Memory B cell (primary cell): ENCODE measurements at regions not wholly inside any gene's neighbourhood (a gene's known extent, or its start where the extent isn't known, plus 50 kb on each side); places are given as distances from the start of the nearest gene placed in this dataset.

Source experiments
- ATAC-seq: fragments of 150-1000 bp; cut with Tn5 transposase; 2 replicates; pipeline ENCODE4 v1.10.0; 2021; ENCODE audit warnings: low read depth, mild to moderate bottlenecking, moderate library complexity
- DNase-seq, 2 donors: peaks; one replicate each; pipeline ENCODE4 v3.0.0; 2022; ENCODE audit warnings: low spot score in 2 of 2
- H3K27ac Mint-ChIP-seq: one replicate; pipeline ENCODE4 v1.8.0; 2022; ENCODE audit warnings: mild to moderate bottlenecking, moderate library complexity, mixed read lengths
- H3K27me3 Mint-ChIP-seq: one replicate; pipeline ENCODE4 v1.8.0; 2022; ENCODE audit warnings: mixed read lengths
- H3K36me3 Mint-ChIP-seq: one replicate; pipeline ENCODE4 v1.8.0; 2022; ENCODE audit warnings: mild to moderate bottlenecking, mixed read lengths
- H3K4me1 Mint-ChIP-seq: one replicate; pipeline ENCODE4 v1.8.0; 2022; ENCODE audit warnings: mixed read lengths
- H3K4me3 Mint-ChIP-seq: one replicate; pipeline ENCODE4 v1.8.0; 2022; ENCODE audit warnings: mild to moderate bottlenecking, moderate library complexity, mixed read lengths
- H3K9me3 Mint-ChIP-seq: one replicate; pipeline ENCODE4 v1.8.0; 2022; ENCODE audit warnings: mixed read lengths

- ATAC-seq, result no peak
- no peak for DNase-seq
Measured at GRCh38 chr12:28946361-28946760, 202.7 kb upstream of the FAR2 start.

GRCh38 chr12:28948685-28949084, 200.4 kb upstream of the FAR2 start:
- H3K36me3 Mint-ChIP-seq, result no peaks in the 10 kb centered on the region
- H3K4me3 Mint-ChIP-seq, result no peak overlapping the region
- no peak for DNase-seq
- ATAC-seq, result no peak
- no peaks in the 10 kb centered on the region for H3K4me1 Mint-ChIP-seq
- no peaks in the 10 kb centered on the region for H3K27me3 Mint-ChIP-seq
- H3K9me3 Mint-ChIP-seq, result peaks cover 9% of the 10 kb centered on the region
- H3K27ac Mint-ChIP-seq, result no peak overlapping the region

More at GRCh38 chr12:28946361-28946760, 202.7 kb upstream of the FAR2 start:
- no peak overlapping the region for H3K27ac Mint-ChIP-seq
- peaks cover 8% of the 10 kb centered on the region for H3K9me3 Mint-ChIP-seq
- H3K27me3 Mint-ChIP-seq, result no peaks in the 10 kb centered on the region
- no peak overlapping the region for H3K4me3 Mint-ChIP-seq
- no peaks in the 10 kb centered on the region for H3K36me3 Mint-ChIP-seq
- H3K4me1 Mint-ChIP-seq, result no peaks in the 10 kb centered on the region

- Mint-ChIP-seq H3K4me3 (no peak overlapping the region), H3K27me3 (no peaks in the 10 kb centered on the region)
- no peak for ATAC-seq
Measured at GRCh38 chr12:28949184-28949583, 199.9 kb upstream of the FAR2 start.

GRCh38 chr12:28950049-28950448, 199.0 kb upstream of the FAR2 start:
- no peak for ATAC-seq
- H3K27ac Mint-ChIP-seq, result no peak overlapping the region
- H3K4me1 Mint-ChIP-seq, result no peaks in the 10 kb centered on the region
- H3K27me3 Mint-ChIP-seq, result no peaks in the 10 kb centered on the region
- DNase-seq, result no peak
- H3K36me3 Mint-ChIP-seq, result no peaks in the 10 kb centered on the region
- peaks cover 5% of the 10 kb centered on the region for H3K9me3 Mint-ChIP-seq
- no peak overlapping the region for H3K4me3 Mint-ChIP-seq

More at GRCh38 chr12:28949184-28949583, 199.9 kb upstream of the FAR2 start:
- no peak for DNase-seq
- no peak overlapping the region for H3K27ac Mint-ChIP-seq
- no peaks in the 10 kb centered on the region for H3K36me3 Mint-ChIP-seq
- H3K4me1 Mint-ChIP-seq, result no peaks in the 10 kb centered on the region
- peaks cover 5% of the 10 kb centered on the region for H3K9me3 Mint-ChIP-seq

GRCh38 chr12:28951935-28952334, 197.1 kb upstream of the FAR2 start:
- no peak for DNase-seq
- H3K9me3 Mint-ChIP-seq, result peaks cover 5% of the 10 kb centered on the region

GRCh38 chr12:28954333-28954732, 194.7 kb upstream of the FAR2 start:
- H3K27ac Mint-ChIP-seq, result no peak overlapping the region
- no peak for DNase-seq
- H3K4me1 Mint-ChIP-seq, result no peaks in the 10 kb centered on the region
- H3K9me3 Mint-ChIP-seq, result peaks cover 5% of the 10 kb centered on the region
- H3K36me3 Mint-ChIP-seq, result no peaks in the 10 kb centered on the region
- ATAC-seq, result no peak
- no peaks in the 10 kb centered on the region for H3K27me3 Mint-ChIP-seq
- no peak overlapping the region for H3K4me3 Mint-ChIP-seq

More at GRCh38 chr12:28951935-28952334, 197.1 kb upstream of the FAR2 start:
- Mint-ChIP-seq H3K27me3 (no peaks in the 10 kb centered on the region), H3K4me3 (no peak overlapping the region), H3K4me1 (no peaks in the 10 kb centered on the region), H3K27ac (no peak overlapping the region), H3K36me3 (no peaks in the 10 kb centered on the region)
- ATAC-seq, result no peak

- H3K9me3 Mint-ChIP-seq, result peaks cover 8% of the 10 kb centered on the region
- no peaks in the 10 kb centered on the region for H3K36me3 Mint-ChIP-seq
- no peak overlapping the region for H3K27ac Mint-ChIP-seq
- ATAC-seq (no peak), DNase-seq (no peak)
- no peaks in the 10 kb centered on the region for H3K4me1 Mint-ChIP-seq
- H3K27me3 Mint-ChIP-seq, result no peaks in the 10 kb centered on the region
- no peak overlapping the region for H3K4me3 Mint-ChIP-seq
Measured at GRCh38 chr12:28955491-28955890, 193.6 kb upstream of the FAR2 start.

GRCh38 chr12:28955931-28956330, 193.1 kb upstream of the FAR2 start:
- H3K4me1 Mint-ChIP-seq, result no peaks in the 10 kb centered on the region
- DNase-seq, result no peak
- no peak overlapping the region for H3K4me3 Mint-ChIP-seq
- H3K9me3 Mint-ChIP-seq, result peaks cover 4% of the 10 kb centered on the region
- no peak for ATAC-seq
- H3K36me3 Mint-ChIP-seq, result no peaks in the 10 kb centered on the region
- H3K27ac Mint-ChIP-seq, result no peak overlapping the region
- no peaks in the 10 kb centered on the region for H3K27me3 Mint-ChIP-seq

GRCh38 chr12:28958553-28959195, 190.4 kb upstream of the FAR2 start:
- ATAC-seq (no peak), DNase-seq (no peak)
- no peak overlapping the region for H3K4me3 Mint-ChIP-seq
- no peaks in the 10 kb centered on the region for H3K27me3 Mint-ChIP-seq
- H3K9me3 Mint-ChIP-seq, result peaks cover 3% of the 10 kb centered on the region
- no peaks in the 10 kb centered on the region for H3K4me1 Mint-ChIP-seq
- no peaks in the 10 kb centered on the region for H3K36me3 Mint-ChIP-seq
- H3K27ac Mint-ChIP-seq, result no peak overlapping the region

- no peak overlapping the region for H3K27ac Mint-ChIP-seq
- H3K27me3 Mint-ChIP-seq, result no peaks in the 10 kb centered on the region
- no peak overlapping the region for H3K4me3 Mint-ChIP-seq
- peaks cover 3% of the 10 kb centered on the region for H3K9me3 Mint-ChIP-seq
- no peaks in the 10 kb centered on the region for H3K36me3 Mint-ChIP-seq
- ATAC-seq (no peak), DNase-seq (no peak)
- H3K4me1 Mint-ChIP-seq, result no peaks in the 10 kb centered on the region
Measured at GRCh38 chr12:28961948-28962384, 187.1 kb upstream of the FAR2 start.

- H3K4me3 Mint-ChIP-seq, result no peak overlapping the region
- no peaks in the 10 kb centered on the region for H3K36me3 Mint-ChIP-seq
- H3K27ac Mint-ChIP-seq, result no peak overlapping the region
- H3K4me1 Mint-ChIP-seq, result no peaks in the 10 kb centered on the region
- DNase-seq (no peak), ATAC-seq (no peak)
- no peaks in the 10 kb centered on the region for H3K27me3 Mint-ChIP-seq
- peaks cover 3% of the 10 kb centered on the region for H3K9me3 Mint-ChIP-seq
Measured at GRCh38 chr12:28963554-28963953, 185.5 kb upstream of the FAR2 start.

- Mint-ChIP-seq H3K9me3 (peaks cover 6% of the 10 kb centered on the region), H3K27ac (no peak overlapping the region)
Measured at GRCh38 chr12:28966046-28966780, 182.9 kb upstream of the FAR2 start.

GRCh38 chr12:28967426-28967825, 181.7 kb upstream of the FAR2 start:
- Mint-ChIP-seq H3K4me3 (no peak overlapping the region), H3K27me3 (peaks cover 2% of the 10 kb centered on the region), H3K36me3 (no peaks in the 10 kb centered on the region), H3K27ac (no peak overlapping the region), H3K9me3 (peaks cover 6% of the 10 kb centered on the region), H3K4me1 (no peaks in the 10 kb centered on the region)
- DNase-seq, result no peak
- no peak for ATAC-seq

More at GRCh38 chr12:28966046-28966780, 182.9 kb upstream of the FAR2 start:
- no peaks in the 10 kb centered on the region for H3K4me1 Mint-ChIP-seq
- DNase-seq, result no peak
- H3K36me3 Mint-ChIP-seq, result no peaks in the 10 kb centered on the region
- H3K27me3 Mint-ChIP-seq, result peaks cover 2% of the 10 kb centered on the region
- no peak overlapping the region for H3K4me3 Mint-ChIP-seq
- no peak for ATAC-seq

GRCh38 chr12:28973491-28973890, 175.6 kb upstream of the FAR2 start:
- DNase-seq (no peak), ATAC-seq (no peak)
- Mint-ChIP-seq H3K27me3 (peaks cover 2% of the 10 kb centered on the region), H3K4me1 (no peaks in the 10 kb centered on the region), H3K4me3 (no peak overlapping the region), H3K36me3 (no peaks in the 10 kb centered on the region), H3K9me3 (peaks cover 6% of the 10 kb centered on the region), H3K27ac (no peak overlapping the region)

GRCh38 chr12:28974166-28974565, 174.9 kb upstream of the FAR2 start:
- H3K4me3 Mint-ChIP-seq, result no peak overlapping the region
- no peak overlapping the region for H3K27ac Mint-ChIP-seq
- H3K9me3 Mint-ChIP-seq, result peaks cover 6% of the 10 kb centered on the region
- DNase-seq (no peak), ATAC-seq (no peak)
- no peaks in the 10 kb centered on the region for H3K36me3 Mint-ChIP-seq
- no peaks in the 10 kb centered on the region for H3K4me1 Mint-ChIP-seq
- peaks cover 2% of the 10 kb centered on the region for H3K27me3 Mint-ChIP-seq
